ENCODE measurements at regions not wholly inside any gene's neighbourhood (a gene's known extent, or its start where the extent isn't known, plus 50 kb on each side); places are given as distances from the start of the nearest gene placed in this dataset.

DNA sequence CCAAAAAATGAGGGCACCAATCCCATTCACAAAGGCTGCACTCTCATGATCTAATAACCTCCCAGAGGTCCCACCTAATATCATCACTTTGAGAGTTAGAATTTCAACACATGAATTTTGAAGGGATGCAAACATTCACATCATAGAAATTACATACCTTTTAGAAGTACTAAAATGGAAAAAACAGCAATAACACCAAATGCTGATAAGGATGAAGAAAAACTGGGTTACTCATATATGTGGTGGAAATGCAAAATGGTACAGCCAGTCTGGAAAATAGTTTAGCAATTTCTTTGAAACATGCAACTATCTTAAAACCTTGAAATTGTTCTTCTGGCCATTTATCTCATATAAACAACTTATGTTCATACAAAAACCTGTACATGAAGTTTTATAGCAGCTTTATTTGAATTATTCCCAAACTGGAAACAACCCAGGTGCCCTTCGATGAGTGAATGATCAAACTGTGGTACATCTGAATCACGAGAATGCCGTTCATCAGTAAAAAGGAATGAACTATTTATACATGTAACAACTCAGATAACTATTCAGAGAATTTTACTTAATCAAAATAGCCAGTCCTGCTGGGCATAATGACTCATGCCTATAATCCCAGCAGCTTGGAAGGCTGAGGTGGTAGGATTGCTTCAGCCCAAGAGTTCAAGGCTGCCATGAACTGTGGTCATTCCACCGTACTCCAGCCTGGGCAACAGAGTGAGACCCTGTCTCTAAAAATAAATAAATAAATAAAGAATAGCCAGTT, 109.4 kb upstream of the SSTR1 start:
- DNase-seq (ENCODE audit: low read depth in 3 of 3, low spot score in 2 of 3) = no peak

DNA sequence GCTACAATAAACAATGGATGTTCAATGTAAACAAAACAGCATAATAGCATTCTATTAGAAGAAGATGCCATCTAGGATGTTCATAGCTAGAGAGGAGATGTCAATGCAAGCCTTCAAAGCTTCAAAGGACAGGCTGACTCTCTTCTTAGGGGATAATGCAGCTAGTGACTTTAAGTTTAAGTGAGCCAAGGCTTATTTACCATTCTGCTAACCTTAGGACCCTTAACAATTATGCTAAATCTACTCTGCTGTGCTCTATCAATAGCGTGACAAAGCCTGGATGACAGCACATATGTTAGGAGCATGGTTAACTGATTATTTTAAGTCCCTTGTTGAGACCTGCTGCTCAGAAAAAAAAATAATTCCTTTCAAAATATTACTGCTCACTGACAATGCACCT, 106.0 kb upstream of the SSTR1 start:
- no peak for DNase-seq (ENCODE audit: low read depth in 3 of 3, low spot score in 2 of 3)

DNA sequence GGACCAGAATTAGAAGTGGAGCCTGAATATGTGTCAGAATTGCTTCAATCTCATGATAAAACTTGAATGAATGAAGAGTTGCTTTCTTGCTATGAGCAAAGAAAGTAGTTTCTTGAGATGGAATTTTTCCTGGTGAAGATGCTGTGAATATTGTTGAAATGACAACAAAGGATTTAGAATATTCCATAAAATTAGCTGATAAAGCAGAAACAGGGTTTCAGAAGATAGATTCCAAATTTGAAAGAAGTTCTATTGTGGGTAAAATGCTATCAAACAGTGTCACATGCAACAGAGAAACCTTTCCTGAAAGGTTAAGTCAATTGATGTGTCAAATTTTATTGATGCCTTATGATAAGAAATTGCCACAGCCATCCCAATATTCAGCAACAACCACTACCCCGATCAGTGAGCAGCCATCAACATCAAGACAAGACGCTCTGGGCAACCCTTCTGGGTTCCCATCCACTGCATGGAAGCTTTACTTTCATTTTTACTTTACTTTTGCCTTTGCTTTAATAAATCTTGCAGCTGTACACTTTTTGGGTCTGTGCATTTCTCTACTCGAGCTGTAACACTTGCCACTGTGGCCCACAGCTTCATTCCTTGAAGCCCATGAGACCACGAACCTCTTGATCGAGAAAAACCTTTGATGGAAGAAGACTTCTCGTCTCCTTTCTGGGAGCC, 104.0 kb upstream of the SSTR1 start:
- no peak for DNase-seq (ENCODE audit: low read depth in 3 of 3, low spot score in 2 of 3)

DNA sequence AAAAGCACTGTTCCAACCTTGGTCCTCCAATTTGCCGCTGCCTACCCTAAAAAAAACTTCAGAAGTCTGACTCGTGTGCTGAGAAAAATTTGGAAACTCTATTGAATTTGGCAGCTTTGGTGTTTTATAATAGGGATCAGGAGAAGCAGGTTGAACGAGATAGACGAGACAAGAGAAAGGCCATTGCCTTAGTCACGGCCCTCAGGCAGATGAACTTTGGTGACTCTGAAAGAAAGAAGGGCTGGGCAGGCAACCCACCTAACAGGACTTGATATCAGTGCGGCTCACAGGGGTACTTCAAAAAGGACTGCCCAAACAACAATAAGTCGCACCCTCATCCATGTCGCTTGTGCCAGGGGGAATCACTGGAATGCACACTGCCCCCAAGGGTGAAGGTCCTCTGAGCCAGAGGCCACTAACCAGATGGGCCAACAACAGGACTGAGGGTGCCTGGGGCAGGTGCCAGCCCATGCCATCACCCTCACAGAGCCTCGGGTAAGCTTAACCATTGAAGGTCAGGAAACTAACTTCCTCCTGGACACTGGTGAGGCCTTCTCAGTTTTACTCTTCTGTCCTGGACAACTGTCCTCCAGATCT, 102.5 kb upstream of the SSTR1 start:
- DNase-seq (ENCODE audit: low read depth in 3 of 3, low spot score in 2 of 3) = no peak

DNA sequence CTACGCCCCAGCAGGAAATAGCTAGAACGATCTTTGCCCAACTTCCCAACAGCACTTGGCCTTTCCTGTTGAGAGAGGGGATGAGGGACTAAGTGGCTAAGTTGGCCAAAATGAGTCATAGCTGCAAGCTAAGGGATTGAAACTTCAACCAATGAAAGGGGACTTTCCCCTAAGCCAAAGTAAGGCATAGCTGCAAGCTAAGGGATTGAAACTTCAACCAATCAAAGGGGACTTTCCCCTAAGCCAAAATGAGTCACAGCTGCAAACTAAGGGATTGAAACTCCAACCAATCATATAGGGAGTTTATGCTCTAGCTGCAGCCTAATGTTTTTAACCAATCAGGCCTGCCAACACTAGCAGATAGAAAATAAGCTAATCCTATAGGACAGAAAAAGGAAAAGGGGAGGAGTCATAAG, 100.5 kb upstream of the SSTR1 start:
- DNase-seq (ENCODE audit: low read depth in 3 of 3, low spot score in 2 of 3) = no peak

DNA sequence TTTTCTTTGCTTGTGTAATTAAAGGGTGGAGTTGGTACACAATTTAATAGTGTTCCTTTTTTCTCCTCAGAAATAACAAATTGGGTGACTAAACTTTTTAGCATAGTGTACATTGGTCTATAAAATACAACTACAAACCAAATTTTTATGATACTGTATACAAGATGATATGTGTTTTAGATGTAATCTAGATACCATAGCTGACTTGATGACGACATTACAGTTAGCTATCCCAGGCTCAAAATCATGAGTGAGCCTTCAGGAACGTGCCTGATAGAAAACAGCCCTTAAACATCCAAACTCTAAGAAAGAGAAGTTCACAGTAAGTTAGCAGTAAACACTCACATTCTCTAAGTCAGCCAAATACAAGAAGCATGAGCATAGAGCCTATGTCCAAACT, 99.0 kb upstream of the SSTR1 start:
- DNase-seq (ENCODE audit: low read depth in 3 of 3, low spot score in 2 of 3) = no peak

DNA sequence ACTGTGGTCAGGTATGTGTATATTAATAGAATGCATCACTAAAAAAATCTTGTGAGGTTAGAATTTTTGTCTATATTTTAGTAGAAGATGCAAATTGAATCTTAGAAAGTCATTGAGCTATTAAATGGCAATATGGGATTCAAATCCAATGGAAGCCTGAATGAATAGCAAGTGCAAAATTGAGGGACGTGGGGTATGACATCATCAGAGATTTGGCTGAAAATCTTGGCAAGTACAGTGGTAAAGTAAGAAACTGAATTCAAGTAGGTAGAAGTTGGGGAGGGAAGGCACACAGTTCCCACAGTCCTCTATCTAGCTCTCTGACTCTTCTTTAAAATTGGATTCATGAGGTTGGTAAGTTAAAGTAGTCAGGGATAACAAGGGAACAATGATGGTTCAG, 97.4 kb upstream of the SSTR1 start:
- no peak for DNase-seq (ENCODE audit: low read depth in 3 of 3, low spot score in 2 of 3)

DNA sequence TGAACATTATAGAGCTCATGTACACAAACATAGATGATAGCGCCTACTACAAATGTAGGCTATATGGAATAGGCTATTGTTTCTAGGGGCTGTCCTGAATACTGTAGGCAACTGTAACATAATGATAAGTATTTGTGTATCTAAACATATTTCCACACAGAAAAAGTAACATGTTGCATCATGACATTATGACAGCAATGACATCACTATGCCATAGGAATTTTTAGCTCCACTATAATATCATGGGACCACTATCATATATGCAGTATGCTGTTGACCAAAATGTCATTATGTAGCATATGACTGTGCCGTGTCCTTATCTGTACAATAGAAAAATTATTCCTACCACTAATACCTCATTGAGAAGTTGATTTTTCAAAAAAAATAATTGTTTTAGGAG, 96.7 kb upstream of the SSTR1 start:
- no peak for DNase-seq (ENCODE audit: low read depth in 3 of 3, low spot score in 2 of 3)

DNA sequence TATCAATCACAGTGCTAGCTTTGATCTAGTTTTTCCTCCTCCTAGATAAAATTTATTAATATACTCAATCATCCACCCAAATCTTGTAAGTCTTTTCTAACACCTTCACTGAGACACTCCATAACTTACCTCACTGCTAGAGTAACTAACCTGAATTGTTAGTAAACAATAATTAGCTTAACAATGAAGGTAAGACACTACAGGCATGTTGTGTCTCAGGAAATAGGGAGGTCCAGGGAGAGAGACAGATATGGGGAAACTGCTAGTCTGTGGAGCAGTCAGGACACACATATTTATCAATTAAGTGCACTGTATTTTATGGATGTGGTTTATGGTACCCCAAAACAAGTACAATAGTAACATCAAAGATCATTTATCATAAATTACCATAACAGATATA, 94.2 kb upstream of the SSTR1 start:
- no peak for DNase-seq (ENCODE audit: low read depth in 3 of 3, low spot score in 2 of 3)

DNA sequence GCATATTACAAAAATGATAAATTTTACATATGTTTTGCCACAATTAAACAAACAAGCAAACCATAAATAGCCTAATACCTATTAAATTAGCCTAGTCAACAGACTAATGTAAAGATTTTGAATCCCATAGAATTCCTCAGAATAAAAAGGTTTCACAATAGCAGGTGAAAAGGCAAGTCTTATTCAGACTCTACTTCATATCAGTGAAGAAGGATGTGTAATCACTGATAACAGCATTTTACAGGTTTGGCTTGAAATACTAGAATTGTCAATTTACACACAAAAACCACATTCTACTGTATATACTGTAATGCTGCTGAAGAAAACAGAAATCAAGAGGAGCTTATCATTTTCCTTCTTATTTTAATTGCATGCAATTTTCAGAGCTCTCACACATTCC, 90.8 kb upstream of the SSTR1 start:
- no peak for DNase-seq (ENCODE audit: low read depth in 3 of 3, low spot score in 2 of 3)

DNA sequence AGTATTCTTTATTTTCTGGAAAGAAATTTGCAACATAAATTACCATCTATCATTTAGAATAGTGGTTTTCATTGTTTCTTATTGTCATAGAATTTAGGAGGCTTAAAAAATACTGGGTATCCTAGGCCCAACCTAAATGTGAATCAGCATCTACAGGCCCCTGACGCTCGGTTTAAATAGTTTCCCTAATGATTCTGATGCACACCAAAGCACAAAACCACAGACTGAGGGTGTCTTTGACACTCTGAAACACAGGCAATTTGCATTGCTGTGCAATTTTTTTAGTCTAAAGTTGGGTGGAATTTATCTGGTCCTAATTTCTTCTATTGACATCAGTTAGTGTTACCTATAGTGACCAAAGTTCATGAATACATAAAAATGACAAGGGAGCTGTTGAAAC, 87.6 kb upstream of the SSTR1 start:
- no peak for DNase-seq (ENCODE audit: low read depth in 3 of 3, low spot score in 2 of 3)

DNA sequence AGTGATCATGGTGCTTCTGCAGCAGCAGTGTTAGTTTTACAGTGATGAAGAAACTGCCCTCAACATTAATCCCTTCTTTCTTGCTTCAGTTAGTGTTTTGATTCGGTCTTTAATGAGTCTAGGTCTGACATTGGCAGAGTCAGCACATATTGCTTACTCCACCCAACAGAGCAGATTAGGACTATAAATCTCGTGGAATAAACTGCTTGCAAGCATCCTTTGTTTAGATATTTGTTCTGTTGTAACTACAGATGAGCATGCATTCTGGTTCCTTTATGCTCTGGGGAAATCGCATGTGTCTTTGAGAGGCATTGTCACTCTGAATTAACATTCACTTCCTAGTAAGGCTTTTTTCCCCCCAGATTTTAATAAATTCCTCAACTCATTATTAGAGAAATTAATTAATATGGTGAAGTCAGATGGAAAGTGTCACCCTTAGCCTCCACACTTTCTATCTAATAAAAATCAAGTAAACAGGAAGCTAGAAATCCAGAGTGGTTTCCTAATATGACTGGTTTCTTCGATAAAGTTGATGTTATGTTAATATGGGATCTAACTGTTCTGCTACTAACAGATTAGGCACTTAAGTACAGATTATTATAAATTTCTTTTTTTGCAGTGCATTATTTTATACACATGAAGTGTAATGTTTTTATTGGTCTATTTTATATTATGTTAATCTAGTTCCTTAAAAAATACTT, 86.2 kb upstream of the SSTR1 start:
- no peak for DNase-seq (ENCODE audit: low read depth in 3 of 3, low spot score in 2 of 3)

DNA sequence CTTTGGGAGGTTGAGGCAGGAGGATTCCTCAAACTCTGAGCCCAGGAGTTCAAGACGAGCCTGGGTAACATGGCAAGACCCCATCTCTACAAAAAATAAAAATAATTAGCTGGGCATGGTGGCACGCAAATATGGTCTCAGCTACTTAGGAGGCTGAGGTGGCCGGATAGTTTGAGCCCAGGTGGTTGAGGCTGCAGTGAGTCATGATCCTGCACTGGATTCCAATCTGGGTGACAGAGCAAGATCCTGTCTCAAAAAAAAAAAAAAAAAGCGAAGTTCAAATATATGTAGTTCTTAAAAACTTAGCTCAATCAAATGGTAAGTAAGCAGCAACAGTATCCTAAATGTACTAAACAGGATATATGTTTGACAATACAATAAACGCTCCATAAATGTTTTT, 85.5 kb upstream of the SSTR1 start:
- DNase-seq (ENCODE audit: low read depth in 3 of 3, low spot score in 2 of 3) = no peak

DNA sequence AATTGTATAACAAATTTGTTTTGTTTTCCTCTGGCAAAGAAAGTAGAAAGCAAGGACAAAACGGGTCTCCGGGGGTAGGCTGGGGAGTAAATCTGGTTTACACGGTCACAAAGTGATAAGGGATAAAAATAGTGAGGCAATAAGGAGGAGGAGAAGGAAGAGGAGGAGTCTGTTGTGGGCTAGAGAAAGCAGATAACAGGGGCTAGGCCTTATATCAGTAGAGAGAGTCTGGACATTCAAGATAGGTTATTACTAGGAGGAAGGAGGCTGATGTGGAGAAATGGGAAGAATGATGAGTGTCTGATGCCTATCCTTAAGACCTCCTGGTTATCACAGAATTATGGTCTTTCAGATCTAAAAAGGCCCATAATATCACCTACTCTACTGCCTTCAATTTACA, 83.2 kb upstream of the SSTR1 start:
- no peak for DNase-seq (ENCODE audit: low read depth in 3 of 3, low spot score in 2 of 3)

DNA sequence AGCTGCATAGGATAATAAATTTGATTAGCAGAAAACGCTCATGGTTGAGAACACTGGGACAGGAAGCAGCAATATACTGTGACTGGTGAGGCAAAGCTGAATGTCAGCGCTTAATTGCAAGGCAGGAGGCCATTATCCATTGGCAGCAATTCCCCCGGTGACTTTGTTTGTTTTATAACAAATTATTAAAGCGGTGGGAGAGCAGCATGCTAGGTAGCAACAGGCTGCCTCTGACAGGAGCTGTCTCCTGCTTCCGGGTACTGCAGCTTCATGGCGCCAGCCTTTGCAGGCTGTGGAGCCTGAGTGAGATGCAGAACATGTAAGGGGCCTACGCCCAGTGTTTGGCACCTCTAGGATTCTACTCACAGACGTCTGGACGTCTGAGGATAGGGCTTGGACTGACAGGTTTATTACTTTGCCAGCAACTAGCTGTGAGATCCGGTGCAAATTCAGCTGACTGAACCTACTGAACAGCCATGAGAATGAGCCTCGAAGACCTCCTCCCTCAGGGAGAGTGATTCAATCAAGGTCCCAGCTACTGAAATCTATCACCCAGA, 82.1 kb upstream of the SSTR1 start:
- DNase-seq (ENCODE audit: low read depth in 3 of 3, low spot score in 2 of 3) = peak; percentile 15 to 45 (median 20)

DNA sequence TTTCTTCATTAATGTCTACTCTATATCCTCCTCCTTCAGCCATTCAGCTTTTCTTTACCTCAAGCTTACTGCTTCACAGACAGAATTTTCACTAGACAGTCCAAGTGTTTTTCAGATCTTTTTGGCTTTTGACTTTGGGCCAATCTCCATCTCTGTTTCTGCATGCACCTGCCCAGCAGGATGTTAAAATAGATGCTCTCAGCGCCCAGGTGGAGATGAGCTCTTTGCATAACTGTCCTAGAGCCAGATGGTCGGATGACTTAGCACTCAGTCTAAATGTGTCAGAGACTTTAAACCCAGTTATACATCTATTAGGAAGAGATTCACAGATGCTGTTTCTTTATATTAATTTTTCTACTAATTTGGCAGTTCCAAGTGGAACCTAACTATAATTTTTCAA, 80.3 kb upstream of the SSTR1 start:
- DNase-seq (ENCODE audit: low read depth in 3 of 3, low spot score in 2 of 3) = no peak

DNA sequence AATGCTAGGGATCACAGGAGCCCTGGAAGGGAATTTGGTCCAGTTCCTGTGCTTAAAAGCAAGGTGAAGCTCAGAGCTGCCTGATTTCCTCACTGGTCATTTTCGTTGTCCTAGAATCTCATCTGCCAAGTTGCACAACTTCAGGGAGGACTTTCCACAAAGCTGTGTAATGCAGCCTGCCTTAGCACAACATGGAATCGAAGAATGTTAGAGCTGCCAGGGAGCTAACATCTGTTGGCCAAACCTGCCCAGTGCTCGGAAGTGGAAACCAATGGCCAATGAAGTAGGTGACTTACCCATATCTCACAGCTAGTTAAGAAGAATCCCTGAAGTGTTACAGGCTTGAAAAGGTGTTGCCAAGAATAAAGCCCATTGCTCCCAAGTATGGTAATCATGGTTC, 79.9 kb upstream of the SSTR1 start:
- DNase-seq (ENCODE audit: low read depth in 3 of 3, low spot score in 2 of 3) = no peak

DNA sequence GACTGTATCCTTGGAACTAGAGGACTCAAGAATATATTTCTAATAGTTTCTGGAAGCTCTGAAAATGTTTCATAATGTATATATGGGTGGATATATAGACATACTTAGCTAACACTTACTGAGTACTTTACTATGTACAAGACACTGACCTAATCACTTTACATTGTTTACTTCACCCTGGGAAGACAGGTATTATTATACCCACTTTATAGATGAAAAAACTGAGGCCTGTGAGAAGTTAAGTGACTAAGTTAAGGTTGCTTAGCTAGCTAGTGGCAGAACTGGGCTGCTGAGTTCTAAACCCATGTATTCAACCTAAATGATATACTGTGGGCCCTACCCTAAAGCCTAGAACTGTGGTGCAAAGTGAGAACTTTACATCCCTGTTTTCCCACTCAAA, 79.1 kb upstream of the SSTR1 start:
- DNase-seq (ENCODE audit: low read depth in 3 of 3, low spot score in 2 of 3) = no peak

DNA sequence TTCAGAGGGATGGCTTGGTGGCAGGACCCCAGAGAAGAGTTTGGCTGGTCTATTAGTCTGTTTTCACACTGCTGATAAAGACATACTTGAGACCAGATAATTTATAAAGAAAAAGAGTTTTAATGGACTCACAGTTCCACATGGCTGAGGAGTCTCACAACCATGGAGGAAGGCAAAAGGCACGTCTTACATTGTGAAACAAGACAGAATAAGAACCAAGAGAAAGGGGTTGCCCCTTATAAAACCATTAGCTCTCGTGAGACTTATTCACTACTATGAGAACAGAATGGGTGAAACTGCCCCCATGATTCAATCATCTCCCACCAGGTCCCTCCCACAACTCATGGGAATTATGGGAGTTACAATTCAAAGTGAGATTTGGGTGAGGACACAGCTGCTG, 78.5 kb upstream of the SSTR1 start:
- DNase-seq (ENCODE audit: low read depth in 3 of 3, low spot score in 2 of 3) = no peak

DNA sequence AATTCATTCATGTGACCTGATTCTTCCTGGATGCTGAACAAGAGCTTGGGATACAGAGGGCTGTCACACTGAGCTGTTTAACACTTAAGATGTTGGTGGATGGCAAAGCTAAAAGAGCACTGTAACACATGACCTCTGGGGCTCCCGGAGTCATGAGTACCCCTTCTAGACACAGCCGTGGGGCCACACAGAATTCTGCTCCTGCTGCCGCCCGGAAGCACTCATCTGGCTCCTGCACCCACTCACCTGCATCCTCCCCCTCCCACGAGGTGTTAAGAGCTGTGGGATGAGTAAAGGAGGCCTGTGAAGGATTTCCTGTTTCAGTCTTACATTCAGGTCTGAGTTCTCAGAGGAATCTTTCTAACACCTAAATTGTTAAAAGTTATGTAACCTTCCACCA, 78.0 kb upstream of the SSTR1 start:
- no peak for DNase-seq (ENCODE audit: low read depth in 3 of 3, low spot score in 2 of 3)

DNA sequence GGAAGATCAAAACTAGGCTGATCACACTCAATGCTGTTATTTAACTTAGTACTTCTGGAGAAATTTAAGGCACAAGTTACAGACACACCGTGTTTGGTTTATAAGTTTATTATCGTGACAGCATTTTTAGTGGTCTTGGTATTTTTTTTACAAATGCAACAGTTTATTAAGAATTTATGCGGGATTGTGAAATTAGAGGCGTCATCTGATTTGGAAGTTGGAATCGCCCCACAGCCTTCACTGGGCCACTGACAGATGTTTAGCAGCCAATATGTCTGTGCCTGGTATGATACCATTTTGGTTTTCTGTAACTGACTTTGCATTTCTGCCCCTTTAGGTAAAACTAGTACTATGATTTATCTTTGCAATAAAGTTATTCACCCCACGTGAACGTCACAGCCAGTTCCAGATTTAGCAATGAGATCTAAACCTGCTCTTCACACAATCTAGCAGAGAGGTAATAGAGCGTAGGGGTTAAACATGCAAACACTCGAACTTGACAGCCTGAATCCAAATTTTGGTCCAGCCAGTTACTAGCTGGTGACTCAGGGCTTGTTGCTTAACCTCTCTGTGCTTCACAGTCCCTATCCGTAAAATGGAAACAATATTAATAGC, 73.2 kb upstream of the SSTR1 start:
- no peak for DNase-seq (ENCODE audit: low read depth in 3 of 3, low spot score in 2 of 3)

Data from right renal cortex interstitium (tissue), 3 donors.